Neuronal stem cell (in vitro differentiated cells): ENCODE measurements at regions not wholly inside any gene's neighbourhood (a gene's known extent, or its start where the extent isn't known, plus 50 kb on each side); places are given as distances from the start of the nearest gene placed in this dataset.

Source experiments
- DNase-seq: peaks from one replicate; pipeline ENCODE4 v3.0.0-alpha.2; 2013; ENCODE audit warnings: low spot score
- H2AFZ ChIP-seq: one replicate; pipeline ENCODE4 v1.6.1; 2013; ENCODE audit warnings: mild to moderate bottlenecking, low read length, inconsistent platforms
- H2AK5ac ChIP-seq: 2 replicates; pipeline ENCODE4 v1.6.1; 2013; ENCODE audit warnings: low read depth, mild to moderate bottlenecking, inconsistent platforms, low read length, moderate library complexity, mixed read lengths
- H2BK120ac ChIP-seq: 2 replicates; pipeline ENCODE4 v1.6.1; 2013; ENCODE audit warnings: low read depth, mild to moderate bottlenecking, inconsistent platforms, low read length, moderate library complexity, mixed read lengths
- H2BK12ac ChIP-seq: one replicate; pipeline ENCODE4 v1.6.1; 2013; ENCODE audit warnings: low read length, inconsistent platforms
- H2BK15ac ChIP-seq: 2 replicates; pipeline ENCODE4 v1.6.1; 2013; ENCODE audit warnings: mild to moderate bottlenecking, low read length, inconsistent platforms, mixed read lengths
- H2BK5ac ChIP-seq: one replicate; pipeline ENCODE4 v1.6.1; 2013; ENCODE audit warnings: inconsistent platforms, mild to moderate bottlenecking, low read length, moderate library complexity
- H3K14ac ChIP-seq: one replicate; pipeline ENCODE4 v1.6.1; 2013; ENCODE audit warnings: low read length, inconsistent platforms
- H3K18ac ChIP-seq: 2 replicates; pipeline ENCODE4 v1.6.1; 2013; ENCODE audit warnings: low read length, inconsistent platforms
- H3K23ac ChIP-seq: 2 replicates; pipeline ENCODE4 v1.6.1; 2013; ENCODE audit warnings: low read depth, mild to moderate bottlenecking, mixed read lengths, low read length, inconsistent platforms; ENCODE audit not compliant: poor library complexity
- H3K27ac ChIP-seq: replicated peaks from 3 replicates; pipeline ENCODE4 v1.5.1; 2013; ENCODE audit warnings: low read length, inconsistent platforms
- H3K27me3 ChIP-seq, 3 experiments: 2 replicates each; pipeline ENCODE4 v1.6.1; 2013; ENCODE audit warnings: low read length in 3 of 3, mild to moderate bottlenecking in 2 of 3, inconsistent platforms in 1 of 3, low read depth in 1 of 3, mixed read lengths in 1 of 3, moderate library complexity in 1 of 3; ENCODE audit not compliant: control insufficient read depth in 3 of 3, insufficient read depth in 3 of 3
- H3K36me3 ChIP-seq, 2 donors: replicated peaks in 1 of 2; 2 replicates each; pipeline ENCODE4 v1.6.1; 2013; ENCODE audit warnings: low read length in 2 of 2; ENCODE audit not compliant: control insufficient read depth in 2 of 2, insufficient read depth in 2 of 2
- H3K4ac ChIP-seq: 2 replicates; pipeline ENCODE4 v1.6.1; 2013; ENCODE audit warnings: inconsistent platforms, mild to moderate bottlenecking, low read length, moderate library complexity
- H3K4me1 ChIP-seq, 2 donors: 1 replicate in 1 of 2; 2 replicates in 1 of 2; pipeline ENCODE4 v1.6.1; 2013; ENCODE audit warnings: low read length in 2 of 2, low read depth in 1 of 2; ENCODE audit not compliant: control insufficient read depth in 2 of 2, insufficient read depth in 1 of 2
- H3K4me2 ChIP-seq: one replicate; pipeline ENCODE4 v1.6.1; 2013; ENCODE audit warnings: mild to moderate bottlenecking, low read length, inconsistent platforms; ENCODE audit not compliant: insufficient read depth, poor library complexity, severe bottlenecking
- H3K4me3 ChIP-seq, 2 donors: 2 replicates each; pipeline ENCODE4 v1.5.1; 2013; ENCODE audit warnings: low read length in 2 of 2, mild to moderate bottlenecking in 2 of 2, inconsistent platforms in 1 of 2, moderate library complexity in 1 of 2
- H3K79me1 ChIP-seq: one replicate; pipeline ENCODE4 v1.6.1; 2013; ENCODE audit warnings: low read depth, mild to moderate bottlenecking, inconsistent platforms, low read length, moderate library complexity
- H3K9ac ChIP-seq: one replicate; pipeline ENCODE4 v1.6.1; 2013; ENCODE audit warnings: mild to moderate bottlenecking, low read depth, low read length, inconsistent platforms; ENCODE audit not compliant: poor library complexity
- H3K9me3 ChIP-seq, 2 donors: replicated peaks in 1 of 2; 2 replicates each; pipeline versions ENCODE3 to v1.6.1; 2013; ENCODE audit warnings: low read length in 2 of 2, mild to moderate bottlenecking in 2 of 2, inconsistent platforms in 1 of 2, low read depth in 1 of 2, mixed read lengths in 1 of 2, moderate library complexity in 1 of 2; ENCODE audit not compliant: control insufficient read depth in 2 of 2, insufficient read depth in 1 of 2
- H4K8ac ChIP-seq: one replicate; pipeline ENCODE4 v1.6.1; 2013; ENCODE audit warnings: low read depth, mild to moderate bottlenecking, inconsistent platforms, low read length, moderate library complexity
- H4K91ac ChIP-seq: one replicate; pipeline ENCODE4 v1.6.1; 2013; ENCODE audit warnings: low read length, low read depth, mild to moderate bottlenecking, inconsistent platforms; ENCODE audit not compliant: poor library complexity
- WGBS, 2 donors: extraction: QIAGEN DNeasy Blood & Tissue Kit; methylation state at CpG; one replicate each; pipeline ENCODE4 v1.1.7; 2013; ENCODE audit warnings: missing lambda C conversion rate in 2 of 2, mixed read lengths in 1 of 2; ENCODE audit not compliant: insufficient read length in 2 of 2, insufficient replicate concordance in 1 of 2; ENCODE audit errors: extremely low coverage in 2 of 2; 5-methylcytosine and 5-hydroxymethylcytosine counted together

GRCh38 chr20:22770241-22770800 is 185.9 kb upstream of the FOXA2 start:
- H4K8ac ChIP-seq, result no peak overlapping the region
- H2AK5ac ChIP-seq, result peak overlapping the region; percentile 11
- no peak overlapping the region for H2BK120ac ChIP-seq
- no peak overlapping the region for H3K14ac ChIP-seq
- H3K9ac ChIP-seq, result no peak overlapping the region
- H3K79me1 ChIP-seq, result no peaks in the 10 kb centered on the region
- H3K4me3 ChIP-seq, result no peak overlapping the region
- no peak overlapping the region for H3K23ac ChIP-seq
- H2BK12ac ChIP-seq, result no peak overlapping the region
- H2AFZ ChIP-seq, result no peak overlapping the region
- no peaks in the 10 kb centered on the region for H3K9me3 ChIP-seq
- H4K91ac ChIP-seq, result no peak overlapping the region
- H3K18ac ChIP-seq, result no peak overlapping the region
- no peak overlapping the region for H3K4ac ChIP-seq
- no peaks in the 10 kb centered on the region for H3K27me3 ChIP-seq
- H3K4me2 ChIP-seq, result no peak overlapping the region
- H3K4me1 ChIP-seq, result peaks cover 0 to 16% of the 10 kb centered on the region in 2 donors
- no peak for DNase-seq
- H3K27ac ChIP-seq, result no peak overlapping the region
- no peaks in the 10 kb centered on the region for H3K36me3 ChIP-seq
- no peak overlapping the region for H2BK15ac ChIP-seq
- H2BK5ac ChIP-seq, result no peak overlapping the region

DNA sequence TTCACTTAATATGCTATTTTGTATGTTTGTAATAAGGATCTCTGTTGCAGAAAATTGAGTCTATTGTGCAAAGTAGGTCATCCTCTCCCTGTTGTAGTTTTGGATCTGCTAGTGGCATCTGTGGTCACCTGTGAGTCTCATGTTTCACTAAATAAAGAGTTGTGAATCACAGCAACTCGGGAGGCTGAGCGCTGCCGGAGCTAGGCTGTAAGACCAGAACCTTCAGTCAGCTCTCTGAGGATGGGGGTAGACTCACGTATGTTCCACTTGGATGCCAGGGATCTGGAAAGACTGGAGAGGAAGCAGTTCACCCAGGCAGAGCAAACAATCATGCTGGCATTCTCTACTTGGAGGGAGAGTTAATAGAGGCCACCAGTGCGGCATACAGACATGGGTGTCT is 187.3 kb upstream of the FOXA2 start:
- no peak overlapping the region for H3K23ac ChIP-seq
- H3K27me3 ChIP-seq, result no peaks in the 10 kb centered on the region
- WGBS, 2 donors, result no CpG with 5 or more reads among the region's 5 CpGs
- H3K4me2 ChIP-seq, result no peak overlapping the region
- no peak overlapping the region for H4K91ac ChIP-seq
- H3K4ac ChIP-seq, result no peak overlapping the region
- no peak overlapping the region for H2BK5ac ChIP-seq
- H3K18ac ChIP-seq, result no peak overlapping the region
- no peak overlapping the region for H2AK5ac ChIP-seq
- no peaks in the 10 kb centered on the region for H3K9me3 ChIP-seq
- no peak for DNase-seq
- H2BK120ac ChIP-seq, result no peak overlapping the region
- H2AFZ ChIP-seq, result no peak overlapping the region
- H2BK15ac ChIP-seq, result no peak overlapping the region
- no peak overlapping the region for H3K14ac ChIP-seq
- H3K9ac ChIP-seq, result no peak overlapping the region
- no peak overlapping the region for H4K8ac ChIP-seq
- H3K27ac ChIP-seq, result no peak overlapping the region
- H3K79me1 ChIP-seq, result no peaks in the 10 kb centered on the region
- no peak overlapping the region for H3K4me3 ChIP-seq
- H3K4me1 ChIP-seq, result peaks cover 0 to 17% of the 10 kb centered on the region in 2 donors
- H2BK12ac ChIP-seq, result no peak overlapping the region
- no peaks in the 10 kb centered on the region for H3K36me3 ChIP-seq

DNA sequence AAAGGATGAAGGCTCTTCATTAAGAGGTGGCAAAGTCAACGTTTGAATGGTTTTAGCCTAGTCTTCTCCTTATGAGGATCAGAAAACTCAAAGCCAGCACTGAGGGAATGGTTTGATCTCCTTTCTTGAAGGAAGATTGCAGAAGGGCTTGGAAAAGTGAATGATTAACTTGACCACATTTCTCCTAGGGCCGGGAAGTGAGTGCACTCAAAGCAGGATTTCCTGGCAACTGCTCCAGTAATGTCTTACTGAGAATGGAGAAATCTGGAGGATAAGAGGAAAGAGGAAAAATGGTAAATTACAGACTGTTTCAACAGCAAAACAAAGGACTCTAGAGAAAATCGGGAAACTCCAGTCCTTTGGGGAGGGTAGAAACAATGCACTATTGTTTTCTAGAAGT is 189.0 kb upstream of the FOXA2 start:
- no peak overlapping the region for H3K4ac ChIP-seq
- no peak overlapping the region for H3K14ac ChIP-seq
- no peak overlapping the region for H2BK5ac ChIP-seq
- H2AFZ ChIP-seq, result no peak overlapping the region
- peaks cover 0 to 13% of the 10 kb centered on the region in 2 donors for H3K4me1 ChIP-seq
- H3K4me2 ChIP-seq, result no peak overlapping the region
- no peak overlapping the region for H2AK5ac ChIP-seq
- no peak overlapping the region for H2BK12ac ChIP-seq
- H4K91ac ChIP-seq, result no peak overlapping the region
- H2BK15ac ChIP-seq, result no peak overlapping the region
- H4K8ac ChIP-seq, result no peak overlapping the region
- no peak overlapping the region for H3K9ac ChIP-seq
- no peaks in the 10 kb centered on the region for H3K79me1 ChIP-seq
- no peak overlapping the region for H2BK120ac ChIP-seq
- H3K18ac ChIP-seq, result no peak overlapping the region
- no CpG with 5 or more reads among the region's 3 CpGs for WGBS, 2 donors
- H3K4me3 ChIP-seq, result no peak overlapping the region
- no peaks in the 10 kb centered on the region for H3K9me3 ChIP-seq
- no peaks in the 10 kb centered on the region for H3K36me3 ChIP-seq
- H3K27ac ChIP-seq, result no peak overlapping the region
- no peak overlapping the region for H3K23ac ChIP-seq
- no peak for DNase-seq
- no peaks in the 10 kb centered on the region for H3K27me3 ChIP-seq

- Histone ChIP-seq H4K91ac (no peak overlapping the region), H2BK120ac (no peak overlapping the region), H3K4me3 (no peak overlapping the region), H3K14ac (no peak overlapping the region), H3K36me3 (no peaks in the 10 kb centered on the region), H3K23ac (no peak overlapping the region), H3K27ac (no peak overlapping the region), H3K18ac (no peak overlapping the region), H2BK5ac (no peak overlapping the region), H3K4ac (no peak overlapping the region), H3K27me3 (no peaks in the 10 kb centered on the region), H3K9ac (no peak overlapping the region), H2BK12ac (no peak overlapping the region), H3K79me1 (no peaks in the 10 kb centered on the region), H4K8ac (no peak overlapping the region), H2BK15ac (no peak overlapping the region), H3K9me3 (no peaks in the 10 kb centered on the region), H3K4me2 (no peak overlapping the region), H3K4me1 (peaks cover 0 to 11% of the 10 kb centered on the region in 2 donors), H2AFZ (no peak overlapping the region), H2AK5ac (no peak overlapping the region)
- WGBS, 2 donors, result no CpG with 5 or more reads among the region's 1 CpG
- no peak for DNase-seq
Observed at GRCh38 chr20:22775256-22775655, 190.9 kb upstream of the FOXA2 start.
